HEK293 (cell line): ENCODE measurements at regions not wholly inside any gene's neighbourhood (a gene's known extent, or its start where the extent isn't known, plus 50 kb on each side); places are given as distances from the start of the nearest gene placed in this dataset.

Source experiments
- ATF2 ChIP-seq: fragments of 450-650 bp; formaldehyde crosslinking; IDR thresholded peaks from 2 replicates; pipeline ENCODE4 v1.5.1; 2016; ENCODE audit warnings: missing biosample characterization, missing genetic modification characterization, low read depth
- CTCF ChIP-seq: fragments of 450-650 bp; formaldehyde crosslinking; IDR thresholded peaks from 2 replicates; pipeline ENCODE4 v1.5.1; 2016; ENCODE audit warnings: missing biosample characterization, missing genetic modification characterization
- KLF17 ChIP-seq: fragments of 450-650 bp; formaldehyde crosslinking; IDR thresholded peaks from 2 replicates; pipeline ENCODE4 v1.5.1; 2016; ENCODE audit warnings: missing biosample characterization, missing genetic modification characterization
- RBAK ChIP-seq: fragments of 450-650 bp; formaldehyde crosslinking; IDR thresholded peaks from 2 replicates; pipeline ENCODE4 v1.5.1; 2016; ENCODE audit warnings: missing biosample characterization, missing genetic modification characterization
- YY1 ChIP-seq: fragments of 450-650 bp; formaldehyde crosslinking; IDR thresholded peaks from 2 replicates; pipeline ENCODE4 v1.5.1; 2018; ENCODE audit warnings: missing biosample characterization, missing genetic modification characterization
- ZBTB21 ChIP-seq: fragments of 450-650 bp; formaldehyde crosslinking; IDR thresholded peaks from 2 replicates; pipeline ENCODE4 v1.5.1; 2017; ENCODE audit warnings: missing biosample characterization, missing genetic modification characterization
- ZNF121 ChIP-seq: fragments of 450-650 bp; formaldehyde crosslinking; IDR thresholded peaks from 2 replicates; pipeline ENCODE4 v1.5.1; 2016; ENCODE audit warnings: missing biosample characterization, missing genetic modification characterization
- ZNF146 ChIP-seq: fragments of 450-650 bp; formaldehyde crosslinking; IDR thresholded peaks from 2 replicates; pipeline ENCODE4 v1.5.1; 2016; ENCODE audit warnings: missing biosample characterization, missing genetic modification characterization
- ZNF155 ChIP-seq: fragments of 450-650 bp; formaldehyde crosslinking; IDR thresholded peaks from 2 replicates; pipeline ENCODE4 v1.5.1; 2016; ENCODE audit warnings: missing biosample characterization, missing genetic modification characterization
- ZNF274 ChIP-seq, 2 experiments: fragments of 200-500 bp in 1 of 2; fragments of 450-650 bp in 1 of 2; sonication (Bioruptor generic) in 1 of 2; formaldehyde crosslinking in 1 of 2; IDR thresholded peaks; 2 replicates each; pipeline versions ENCODE4 v1.5.1 to v1.6.1; 2014 to 2016; ENCODE audit warnings: borderline replicate concordance in 1 of 2, inconsistent platforms in 1 of 2, low read length in 1 of 2, missing biosample characterization in 1 of 2, missing genetic modification characterization in 1 of 2
- ZNF585B ChIP-seq: fragments of 450-650 bp; formaldehyde crosslinking; IDR thresholded peaks from 2 replicates; pipeline ENCODE4 v1.5.1; 2016; ENCODE audit warnings: missing biosample characterization, missing genetic modification characterization
- ZSCAN30 ChIP-seq: fragments of 450-650 bp; IDR thresholded peaks from 2 replicates; pipeline ENCODE4 v1.5.1; 2018; ENCODE audit warnings: missing biosample characterization, mild to moderate bottlenecking, missing genetic modification characterization, moderate library complexity

GRCh38 chr4:113811359-113811758 lies 49.8 kb upstream of the CAMK2D start:
- TF ChIP-seq CTCF (tag by site-specific recombination): no peak
- no peak for TF ChIP-seq ZNF155 (tag by site-specific recombination)
- no peak for TF ChIP-seq ATF2 (tag by site-specific recombination)
- no peak for TF ChIP-seq ZNF121 (tag by site-specific recombination)
- TF ChIP-seq ZNF585B: no peak
- TF ChIP-seq ZBTB21: no peak
- TF ChIP-seq ZSCAN30 (tag by site-specific recombination): no peak
- no peak for TF ChIP-seq RBAK (tag by site-specific recombination)
- TF ChIP-seq KLF17 (tag by site-specific recombination): no peak
- no peak for TF ChIP-seq ZNF274 (IDR thresholded peaks at IDR 0.05; ENCODE audit: low read length)
- TF ChIP-seq ZNF274 (tag by site-specific recombination; IDR thresholded peaks at IDR 0.05; ENCODE audit: borderline replicate concordance): no peak
- TF ChIP-seq YY1: no peak
- no peak for TF ChIP-seq ZNF146 (tag by site-specific recombination)
